OCI-LY7 (cell line): ENCODE measurements at regions not wholly inside any gene's neighbourhood (a gene's known extent, or its start where the extent isn't known, plus 50 kb on each side); places are given as distances from the start of the nearest gene placed in this dataset.

Source experiments
- EZH2phosphoT487 ChIP-seq: fragments of 200-600 bp; sonication (generic); IDR thresholded peaks from 2 replicates; pipeline ENCODE4 v1.6.1; 2018; ENCODE audit warnings: low read depth, borderline replicate concordance, mild to moderate bottlenecking, mixed run types, antibody characterized with exemption, low read length, moderate library complexity, mixed read lengths
- TF ChIP-seq, protein P1 (sequence below): fragments of 200-600 bp; sonication (generic); conservative IDR thresholded peaks from 2 replicates; pipeline ENCODE4 v1.5.1; 2014; ENCODE audit warnings: mild to moderate bottlenecking, antibody characterized with exemption, low read length, moderate library complexity, mixed read lengths

DNA sequence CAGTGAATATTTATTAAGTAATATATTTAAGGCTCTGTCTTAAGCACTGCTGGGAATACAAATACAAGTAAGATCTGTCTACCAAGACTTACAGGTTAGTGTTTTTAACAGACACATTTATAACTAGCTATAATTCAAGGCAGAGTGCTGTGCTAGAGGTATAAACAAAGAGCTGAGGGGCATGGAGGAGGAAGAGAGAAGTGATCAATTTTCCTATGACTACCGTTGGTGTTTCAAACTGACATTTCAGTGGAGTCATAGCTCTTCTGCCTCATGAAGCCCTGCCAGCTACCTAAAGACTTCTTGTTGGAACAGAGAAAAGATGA, 79.9 kb downstream of the CYB561 start:
- TF ChIP-seq, protein P1, sequence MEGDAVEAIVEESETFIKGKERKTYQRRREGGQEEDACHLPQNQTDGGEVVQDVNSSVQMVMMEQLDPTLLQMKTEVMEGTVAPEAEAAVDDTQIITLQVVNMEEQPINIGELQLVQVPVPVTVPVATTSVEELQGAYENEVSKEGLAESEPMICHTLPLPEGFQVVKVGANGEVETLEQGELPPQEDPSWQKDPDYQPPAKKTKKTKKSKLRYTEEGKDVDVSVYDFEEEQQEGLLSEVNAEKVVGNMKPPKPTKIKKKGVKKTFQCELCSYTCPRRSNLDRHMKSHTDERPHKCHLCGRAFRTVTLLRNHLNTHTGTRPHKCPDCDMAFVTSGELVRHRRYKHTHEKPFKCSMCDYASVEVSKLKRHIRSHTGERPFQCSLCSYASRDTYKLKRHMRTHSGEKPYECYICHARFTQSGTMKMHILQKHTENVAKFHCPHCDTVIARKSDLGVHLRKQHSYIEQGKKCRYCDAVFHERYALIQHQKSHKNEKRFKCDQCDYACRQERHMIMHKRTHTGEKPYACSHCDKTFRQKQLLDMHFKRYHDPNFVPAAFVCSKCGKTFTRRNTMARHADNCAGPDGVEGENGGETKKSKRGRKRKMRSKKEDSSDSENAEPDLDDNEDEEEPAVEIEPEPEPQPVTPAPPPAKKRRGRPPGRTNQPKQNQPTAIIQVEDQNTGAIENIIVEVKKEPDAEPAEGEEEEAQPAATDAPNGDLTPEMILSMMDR = no peak
- TF ChIP-seq EZH2phosphoT487 = no peak
